ENCODE measurements at regions not wholly inside any gene's neighbourhood (a gene's known extent, or its start where the extent isn't known, plus 50 kb on each side); places are given as distances from the start of the nearest gene placed in this dataset.

GRCh38 chr12:60935981-60936761 lies 1324.0 kb upstream of the USP15 start:
- Histone ChIP-seq H3K27me3 (no peaks in the 10 kb centered on the region), H3K4me1 (no peaks in the 10 kb centered on the region), H3K4me3 (no peak overlapping the region), H3K9me3 (peaks cover 3 to 15% (median 7%) of the 10 kb centered on the region in 4 donors), H3K36me3 (no peaks in the 10 kb centered on the region), H3K27ac (no peak overlapping the region)
- DNase-seq (no peak), ATAC-seq (ENCODE audit: low FRiP score in 2 of 2) (no peak)
- TF ChIP-seq POLR2A (IDR thresholded peaks at IDR 0.05) (no peak), CTCF (IDR thresholded peaks at IDR 0.05) (no peak), EP300 (IDR thresholded peaks at IDR 0.05) (no peak), POLR2AphosphoS5 (IDR thresholded peaks at IDR 0.05) (no peak)
- WGBS, 2 donors: 80 to 89% methylated on average over 8 of the region's 8 CpGs

GRCh38 chr12:60947533-60947932 lies 1312.7 kb upstream of the USP15 start:
- ATAC-seq (ENCODE audit: low FRiP score in 2 of 2): no peak

GRCh38 chr12:60967128-60967527 lies 1293.1 kb upstream of the USP15 start:
- no peaks in the 10 kb centered on the region for H3K27me3 ChIP-seq
- no peaks in the 10 kb centered on the region for H3K4me1 ChIP-seq
- no peaks in the 10 kb centered on the region for H3K9me3 ChIP-seq
- DNase-seq (no peak), ATAC-seq (ENCODE audit: low FRiP score in 2 of 2) (no peak)
- no peak overlapping the region for H3K4me3 ChIP-seq
- H3K36me3 ChIP-seq: no peaks in the 10 kb centered on the region
- TF ChIP-seq POLR2AphosphoS5 (IDR thresholded peaks at IDR 0.05) (no peak), CTCF (IDR thresholded peaks at IDR 0.05) (no peak), EP300 (IDR thresholded peaks at IDR 0.05) (no peak), POLR2A (IDR thresholded peaks at IDR 0.05) (no peak)
- no peak overlapping the region for H3K27ac ChIP-seq

More at GRCh38 chr12:60947533-60947932, 1312.7 kb upstream of the USP15 start:
- no peaks in the 10 kb centered on the region for H3K36me3 ChIP-seq
- no peak overlapping the region for H3K4me3 ChIP-seq
- H3K4me1 ChIP-seq: no peaks in the 10 kb centered on the region
- no peaks in the 10 kb centered on the region for H3K27me3 ChIP-seq
- no peaks in the 10 kb centered on the region for H3K9me3 ChIP-seq
- TF ChIP-seq POLR2A (IDR thresholded peaks at IDR 0.05): no peak
- TF ChIP-seq POLR2AphosphoS5 (IDR thresholded peaks at IDR 0.05): no peak
- TF ChIP-seq EP300 (IDR thresholded peaks at IDR 0.05): no peak
- no peak for TF ChIP-seq CTCF (IDR thresholded peaks at IDR 0.05)
- 68 to 86% methylated on average over 2 of the region's 2 CpGs for WGBS, 2 donors
- no peak overlapping the region for H3K27ac ChIP-seq
- DNase-seq: no peak

- no peaks in the 10 kb centered on the region for H3K9me3 ChIP-seq
- H3K27me3 ChIP-seq: no peaks in the 10 kb centered on the region
- WGBS, 2 donors: 59 to 60% methylated on average over 3 of the region's 3 CpGs
- no peaks in the 10 kb centered on the region for H3K4me1 ChIP-seq
- TF ChIP-seq CTCF (IDR thresholded peaks at IDR 0.05): no peak
- no peak for TF ChIP-seq EP300 (IDR thresholded peaks at IDR 0.05)
- TF ChIP-seq POLR2A (IDR thresholded peaks at IDR 0.05): no peak
- TF ChIP-seq POLR2AphosphoS5 (IDR thresholded peaks at IDR 0.05): no peak
- ATAC-seq (ENCODE audit: low FRiP score in 2 of 2) (no peak), DNase-seq (no peak)
- no peak overlapping the region for H3K4me3 ChIP-seq
- H3K36me3 ChIP-seq: no peaks in the 10 kb centered on the region
- H3K27ac ChIP-seq: no peak overlapping the region
Observed at GRCh38 chr12:60977966-60978365, 1282.2 kb upstream of the USP15 start.

GRCh38 chr12:60980558-60980957 lies 1279.6 kb upstream of the USP15 start:
- ATAC-seq (ENCODE audit: low FRiP score in 2 of 2) (no peak), DNase-seq (no peak)
- Histone ChIP-seq H3K27ac (no peak overlapping the region), H3K9me3 (no peaks in the 10 kb centered on the region), H3K36me3 (no peaks in the 10 kb centered on the region), H3K27me3 (no peaks in the 10 kb centered on the region), H3K4me3 (no peak overlapping the region), H3K4me1 (no peaks in the 10 kb centered on the region)
- 52 to 69% methylated on average over 1 of the region's 1 CpG for WGBS, 2 donors
- TF ChIP-seq EP300 (IDR thresholded peaks at IDR 0.05): no peak
- TF ChIP-seq POLR2AphosphoS5 (IDR thresholded peaks at IDR 0.05): no peak
